ENCODE measurements at regions not wholly inside any gene's neighbourhood (a gene's known extent, or its start where the extent isn't known, plus 50 kb on each side); places are given as distances from the start of the nearest gene placed in this dataset.

DNA sequence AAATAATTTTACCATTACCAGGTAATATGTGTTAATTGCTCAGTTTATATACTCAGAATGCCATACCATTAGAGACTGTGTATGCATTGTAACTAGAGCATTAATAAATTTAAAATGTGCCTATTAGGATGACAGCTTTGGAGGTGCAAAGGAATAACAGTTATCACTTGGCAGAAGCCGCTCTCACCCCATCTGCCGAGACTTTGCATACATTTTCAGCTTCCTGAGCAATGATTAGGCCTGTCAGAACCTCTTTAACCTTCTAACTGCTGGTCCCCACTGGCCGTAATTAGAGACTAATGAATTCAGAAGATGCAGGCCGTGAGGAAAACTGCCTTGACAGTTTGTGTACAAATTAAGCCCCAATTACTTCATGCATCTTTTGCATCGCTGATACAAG, 158.0 kb upstream of the PROX1 start:
- H3K27me3 Mint-ChIP-seq (ENCODE audit: low read depth, unreplicated experiment) = peaks cover 13% of the 10 kb centered on the region
- H3K9me3 Mint-ChIP-seq (ENCODE audit: unreplicated experiment) = peaks cover 4% of the 10 kb centered on the region
- FAIRE-seq = no peak
- no peak overlapping the region for H3K4me3 ChIP-seq (ENCODE audit: insufficient read depth, low read depth, low read length)
- no peaks in the 10 kb centered on the region for H3K4me1 ChIP-seq (ENCODE audit: insufficient read depth, low read length)
- TF ChIP-seq, protein P1, sequence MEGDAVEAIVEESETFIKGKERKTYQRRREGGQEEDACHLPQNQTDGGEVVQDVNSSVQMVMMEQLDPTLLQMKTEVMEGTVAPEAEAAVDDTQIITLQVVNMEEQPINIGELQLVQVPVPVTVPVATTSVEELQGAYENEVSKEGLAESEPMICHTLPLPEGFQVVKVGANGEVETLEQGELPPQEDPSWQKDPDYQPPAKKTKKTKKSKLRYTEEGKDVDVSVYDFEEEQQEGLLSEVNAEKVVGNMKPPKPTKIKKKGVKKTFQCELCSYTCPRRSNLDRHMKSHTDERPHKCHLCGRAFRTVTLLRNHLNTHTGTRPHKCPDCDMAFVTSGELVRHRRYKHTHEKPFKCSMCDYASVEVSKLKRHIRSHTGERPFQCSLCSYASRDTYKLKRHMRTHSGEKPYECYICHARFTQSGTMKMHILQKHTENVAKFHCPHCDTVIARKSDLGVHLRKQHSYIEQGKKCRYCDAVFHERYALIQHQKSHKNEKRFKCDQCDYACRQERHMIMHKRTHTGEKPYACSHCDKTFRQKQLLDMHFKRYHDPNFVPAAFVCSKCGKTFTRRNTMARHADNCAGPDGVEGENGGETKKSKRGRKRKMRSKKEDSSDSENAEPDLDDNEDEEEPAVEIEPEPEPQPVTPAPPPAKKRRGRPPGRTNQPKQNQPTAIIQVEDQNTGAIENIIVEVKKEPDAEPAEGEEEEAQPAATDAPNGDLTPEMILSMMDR (IDR thresholded peaks at IDR 0.05; ENCODE audit: insufficient read depth, low read depth, low read length) = no peak
- TF ChIP-seq EZH2 (IDR thresholded peaks at IDR 0.05; ENCODE audit: insufficient read depth, low read length) = no peak
- no peak overlapping the region for H3K27ac ChIP-seq (ENCODE audit: low read depth, low read length)
- H3K9me3 ChIP-seq (ENCODE audit: insufficient read depth, low read depth, low read length) = no peaks in the 10 kb centered on the region
- no peak overlapping the region for H3K9ac ChIP-seq (ENCODE audit: low read length)
- no peak overlapping the region for H3K4me2 ChIP-seq (ENCODE audit: low read length)
- no peaks in the 10 kb centered on the region for H3K36me3 Mint-ChIP-seq (ENCODE audit: low read depth, unreplicated experiment)
- H3K4me3 Mint-ChIP-seq (ENCODE audit: unreplicated experiment) = no peak overlapping the region
- no peak overlapping the region for H2AFZ ChIP-seq (ENCODE audit: low read depth, low read length)
- H3K79me2 ChIP-seq (ENCODE audit: insufficient read depth, low read length) = no peaks in the 10 kb centered on the region
- no peaks in the 10 kb centered on the region for H3K27me3 ChIP-seq (ENCODE audit: insufficient read depth, low read length)
- no peak for DNase-seq (ENCODE audit: low read depth)
- H4K20me1 ChIP-seq (ENCODE audit: insufficient read depth, low read length) = no peaks in the 10 kb centered on the region
- H3K36me3 ChIP-seq (ENCODE audit: insufficient read depth, low read length) = no peaks in the 10 kb centered on the region
- H3K27ac Mint-ChIP-seq (ENCODE audit: unreplicated experiment) = no peak overlapping the region
- no peaks in the 10 kb centered on the region for H3K4me1 Mint-ChIP-seq (ENCODE audit: low read depth, unreplicated experiment)

DNA sequence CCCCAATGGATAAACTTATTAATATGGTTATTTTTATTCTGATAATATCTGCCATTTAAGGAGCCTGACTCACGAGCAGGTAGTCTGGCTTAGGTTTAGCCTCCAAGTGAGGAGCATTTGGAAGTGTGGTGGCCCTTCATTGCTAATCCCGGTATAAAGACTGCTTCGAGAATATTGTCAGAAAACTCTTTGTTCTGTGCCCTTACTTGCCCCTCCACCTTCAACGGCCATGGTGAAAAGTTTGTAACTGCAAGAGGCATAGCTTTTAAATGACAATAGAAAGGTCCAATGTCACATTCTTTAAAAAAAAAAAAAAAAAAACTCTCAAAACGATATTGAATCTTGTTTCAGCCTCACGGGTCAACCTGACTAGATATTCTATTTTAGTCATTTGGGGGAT, 157.4 kb upstream of the PROX1 start:
- H3K4me2 ChIP-seq (ENCODE audit: low read length) = no peak overlapping the region
- H3K27ac Mint-ChIP-seq (ENCODE audit: unreplicated experiment) = no peak overlapping the region
- H3K27me3 ChIP-seq (ENCODE audit: insufficient read depth, low read length) = no peaks in the 10 kb centered on the region
- H3K36me3 ChIP-seq (ENCODE audit: insufficient read depth, low read length) = no peaks in the 10 kb centered on the region
- DNase-seq (ENCODE audit: low read depth) = no peak
- TF ChIP-seq, protein P1 (IDR thresholded peaks at IDR 0.05; ENCODE audit: insufficient read depth, low read depth, low read length) = no peak
- TF ChIP-seq EZH2 (IDR thresholded peaks at IDR 0.05; ENCODE audit: insufficient read depth, low read length) = no peak
- H3K4me1 Mint-ChIP-seq (ENCODE audit: low read depth, unreplicated experiment) = no peaks in the 10 kb centered on the region
- FAIRE-seq = no peak
- peaks cover 4% of the 10 kb centered on the region for H3K9me3 Mint-ChIP-seq (ENCODE audit: unreplicated experiment)
- H3K27me3 Mint-ChIP-seq (ENCODE audit: low read depth, unreplicated experiment) = peaks cover 14% of the 10 kb centered on the region
- H3K4me1 ChIP-seq (ENCODE audit: insufficient read depth, low read length) = no peaks in the 10 kb centered on the region
- H3K79me2 ChIP-seq (ENCODE audit: insufficient read depth, low read length) = no peaks in the 10 kb centered on the region
- H3K36me3 Mint-ChIP-seq (ENCODE audit: low read depth, unreplicated experiment) = no peaks in the 10 kb centered on the region
- H3K9me3 ChIP-seq (ENCODE audit: insufficient read depth, low read depth, low read length) = no peaks in the 10 kb centered on the region
- no peak overlapping the region for H2AFZ ChIP-seq (ENCODE audit: low read depth, low read length)
- no peak overlapping the region for H3K4me3 ChIP-seq (ENCODE audit: insufficient read depth, low read depth, low read length)
- no peak overlapping the region for H3K27ac ChIP-seq (ENCODE audit: low read depth, low read length)
- no peak overlapping the region for H3K4me3 Mint-ChIP-seq (ENCODE audit: unreplicated experiment)
- H3K9ac ChIP-seq (ENCODE audit: low read length) = no peak overlapping the region
- H4K20me1 ChIP-seq (ENCODE audit: insufficient read depth, low read length) = no peaks in the 10 kb centered on the region

DNA sequence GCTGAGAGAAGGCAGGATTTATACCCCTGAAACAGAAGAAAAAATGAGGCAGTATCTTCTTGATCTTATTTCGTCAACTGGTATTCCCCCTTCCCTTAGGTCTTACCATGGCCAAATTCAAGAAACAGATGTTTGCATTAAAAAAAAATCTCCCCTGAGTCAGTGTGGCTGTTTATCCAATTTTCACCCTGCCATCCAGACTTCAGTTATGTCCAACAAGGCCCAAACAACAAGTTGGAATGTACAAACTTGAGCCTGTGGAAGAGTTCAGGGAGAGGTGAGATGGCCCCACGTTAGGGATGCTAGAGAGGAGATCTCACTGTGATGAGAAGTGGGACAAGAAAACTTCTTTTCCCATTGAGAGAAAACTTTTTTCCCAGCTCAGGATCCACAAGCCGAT, 147.2 kb upstream of the PROX1 start:
- Mint-ChIP-seq H3K4me3 (ENCODE audit: unreplicated experiment) (no peak overlapping the region), H3K4me1 (ENCODE audit: low read depth, unreplicated experiment) (no peaks in the 10 kb centered on the region), H3K9me3 (ENCODE audit: unreplicated experiment) (no peaks in the 10 kb centered on the region), H3K36me3 (ENCODE audit: low read depth, unreplicated experiment) (no peaks in the 10 kb centered on the region), H3K27me3 (ENCODE audit: low read depth, unreplicated experiment) (peaks cover 5% of the 10 kb centered on the region), H3K27ac (ENCODE audit: unreplicated experiment) (no peak overlapping the region)
- Histone ChIP-seq H3K27me3 (ENCODE audit: insufficient read depth, low read length) (no peaks in the 10 kb centered on the region), H3K36me3 (ENCODE audit: insufficient read depth, low read length) (no peaks in the 10 kb centered on the region), H3K27ac (ENCODE audit: low read depth, low read length) (no peak overlapping the region), H3K4me3 (ENCODE audit: insufficient read depth, low read depth, low read length) (no peak overlapping the region), H3K79me2 (ENCODE audit: insufficient read depth, low read length) (no peaks in the 10 kb centered on the region), H3K4me2 (ENCODE audit: low read length) (no peak overlapping the region), H3K9me3 (ENCODE audit: insufficient read depth, low read depth, low read length) (no peaks in the 10 kb centered on the region), H3K9ac (ENCODE audit: low read length) (no peak overlapping the region), H4K20me1 (ENCODE audit: insufficient read depth, low read length) (no peaks in the 10 kb centered on the region), H2AFZ (ENCODE audit: low read depth, low read length) (no peak overlapping the region), H3K4me1 (ENCODE audit: insufficient read depth, low read length) (no peaks in the 10 kb centered on the region)
- TF ChIP-seq, protein P1 (IDR thresholded peaks at IDR 0.05; ENCODE audit: insufficient read depth, low read depth, low read length) = no peak
- TF ChIP-seq EZH2 (IDR thresholded peaks at IDR 0.05; ENCODE audit: insufficient read depth, low read length) = no peak
- no peak for FAIRE-seq
- no peak for DNase-seq (ENCODE audit: low read depth)
